Neuronal stem cell (in vitro differentiated cells): ENCODE measurements at regions not wholly inside any gene's neighbourhood (a gene's known extent, or its start where the extent isn't known, plus 50 kb on each side); places are given as distances from the start of the nearest gene placed in this dataset.

Experiments used
- DNase-seq: peaks from one replicate; pipeline ENCODE4 v3.0.0-alpha.2; 2013; ENCODE audit warnings: low spot score
- H2AFZ ChIP-seq: one replicate; pipeline ENCODE4 v1.6.1; 2013; ENCODE audit warnings: mild to moderate bottlenecking, low read length, inconsistent platforms
- H2AK5ac ChIP-seq: 2 replicates; pipeline ENCODE4 v1.6.1; 2013; ENCODE audit warnings: low read depth, mild to moderate bottlenecking, inconsistent platforms, low read length, moderate library complexity, mixed read lengths
- H2BK120ac ChIP-seq: 2 replicates; pipeline ENCODE4 v1.6.1; 2013; ENCODE audit warnings: low read depth, mild to moderate bottlenecking, inconsistent platforms, low read length, moderate library complexity, mixed read lengths
- H2BK12ac ChIP-seq: one replicate; pipeline ENCODE4 v1.6.1; 2013; ENCODE audit warnings: low read length, inconsistent platforms
- H2BK15ac ChIP-seq: 2 replicates; pipeline ENCODE4 v1.6.1; 2013; ENCODE audit warnings: mild to moderate bottlenecking, low read length, inconsistent platforms, mixed read lengths
- H2BK5ac ChIP-seq: one replicate; pipeline ENCODE4 v1.6.1; 2013; ENCODE audit warnings: inconsistent platforms, mild to moderate bottlenecking, low read length, moderate library complexity
- H3K14ac ChIP-seq: one replicate; pipeline ENCODE4 v1.6.1; 2013; ENCODE audit warnings: low read length, inconsistent platforms
- H3K18ac ChIP-seq: 2 replicates; pipeline ENCODE4 v1.6.1; 2013; ENCODE audit warnings: low read length, inconsistent platforms
- H3K23ac ChIP-seq: 2 replicates; pipeline ENCODE4 v1.6.1; 2013; ENCODE audit warnings: low read depth, mild to moderate bottlenecking, mixed read lengths, low read length, inconsistent platforms; ENCODE audit not compliant: poor library complexity
- H3K27ac ChIP-seq: replicated peaks from 3 replicates; pipeline ENCODE4 v1.5.1; 2013; ENCODE audit warnings: low read length, inconsistent platforms
- H3K27me3 ChIP-seq, 3 experiments: 2 replicates each; pipeline ENCODE4 v1.6.1; 2013; ENCODE audit warnings: low read length in 3 of 3, mild to moderate bottlenecking in 2 of 3, inconsistent platforms in 1 of 3, low read depth in 1 of 3, mixed read lengths in 1 of 3, moderate library complexity in 1 of 3; ENCODE audit not compliant: control insufficient read depth in 3 of 3, insufficient read depth in 3 of 3
- H3K36me3 ChIP-seq, 2 donors: replicated peaks in 1 of 2; 2 replicates each; pipeline ENCODE4 v1.6.1; 2013; ENCODE audit warnings: low read length in 2 of 2; ENCODE audit not compliant: control insufficient read depth in 2 of 2, insufficient read depth in 2 of 2
- H3K4ac ChIP-seq: 2 replicates; pipeline ENCODE4 v1.6.1; 2013; ENCODE audit warnings: inconsistent platforms, mild to moderate bottlenecking, low read length, moderate library complexity
- H3K4me1 ChIP-seq, 2 donors: 1 replicate in 1 of 2; 2 replicates in 1 of 2; pipeline ENCODE4 v1.6.1; 2013; ENCODE audit warnings: low read length in 2 of 2, low read depth in 1 of 2; ENCODE audit not compliant: control insufficient read depth in 2 of 2, insufficient read depth in 1 of 2
- H3K4me2 ChIP-seq: one replicate; pipeline ENCODE4 v1.6.1; 2013; ENCODE audit warnings: mild to moderate bottlenecking, low read length, inconsistent platforms; ENCODE audit not compliant: insufficient read depth, poor library complexity, severe bottlenecking
- H3K4me3 ChIP-seq, 2 donors: 2 replicates each; pipeline ENCODE4 v1.5.1; 2013; ENCODE audit warnings: low read length in 2 of 2, mild to moderate bottlenecking in 2 of 2, inconsistent platforms in 1 of 2, moderate library complexity in 1 of 2
- H3K79me1 ChIP-seq: one replicate; pipeline ENCODE4 v1.6.1; 2013; ENCODE audit warnings: low read depth, mild to moderate bottlenecking, inconsistent platforms, low read length, moderate library complexity
- H3K9ac ChIP-seq: one replicate; pipeline ENCODE4 v1.6.1; 2013; ENCODE audit warnings: mild to moderate bottlenecking, low read depth, low read length, inconsistent platforms; ENCODE audit not compliant: poor library complexity
- H3K9me3 ChIP-seq, 2 donors: replicated peaks in 1 of 2; 2 replicates each; pipeline versions ENCODE3 to v1.6.1; 2013; ENCODE audit warnings: low read length in 2 of 2, mild to moderate bottlenecking in 2 of 2, inconsistent platforms in 1 of 2, low read depth in 1 of 2, mixed read lengths in 1 of 2, moderate library complexity in 1 of 2; ENCODE audit not compliant: control insufficient read depth in 2 of 2, insufficient read depth in 1 of 2
- H4K8ac ChIP-seq: one replicate; pipeline ENCODE4 v1.6.1; 2013; ENCODE audit warnings: low read depth, mild to moderate bottlenecking, inconsistent platforms, low read length, moderate library complexity
- H4K91ac ChIP-seq: one replicate; pipeline ENCODE4 v1.6.1; 2013; ENCODE audit warnings: low read length, low read depth, mild to moderate bottlenecking, inconsistent platforms; ENCODE audit not compliant: poor library complexity
- WGBS, 2 donors: extraction: QIAGEN DNeasy Blood & Tissue Kit; methylation state at CpG; one replicate each; pipeline ENCODE4 v1.1.7; 2013; ENCODE audit warnings: missing lambda C conversion rate in 2 of 2, mixed read lengths in 1 of 2; ENCODE audit not compliant: insufficient read length in 2 of 2, insufficient replicate concordance in 1 of 2; ENCODE audit errors: extremely low coverage in 2 of 2; 5-methylcytosine and 5-hydroxymethylcytosine counted together

GRCh38 chr4:141891260-141892120 lies 255.1 kb downstream of the IL15 start:
- Histone ChIP-seq H3K4me1 (no peaks in the 10 kb centered on the region), H3K14ac (no peak overlapping the region), H3K9me3 (no peaks in the 10 kb centered on the region), H2BK15ac (no peak overlapping the region), H3K27me3 (no peaks in the 10 kb centered on the region), H2BK120ac (no peak overlapping the region), H3K27ac (no peak overlapping the region), H3K36me3 (no peaks in the 10 kb centered on the region), H2AK5ac (no peak overlapping the region), H3K4me3 (no peak overlapping the region), H2BK5ac (no peak overlapping the region), H2AFZ (no peak overlapping the region), H3K4ac (no peak overlapping the region), H3K18ac (no peak overlapping the region), H4K91ac (no peak overlapping the region), H3K23ac (no peak overlapping the region), H3K79me1 (no peaks in the 10 kb centered on the region), H4K8ac (no peak overlapping the region), H2BK12ac (no peak overlapping the region), H3K9ac (no peak overlapping the region), H3K4me2 (no peak overlapping the region)
- no peak for DNase-seq
- WGBS, 2 donors, result no CpG with 5 or more reads among the region's 7 CpGs

GRCh38 chr4:141896687-141897086 lies 260.3 kb downstream of the IL15 start:
- Histone ChIP-seq H3K4me1 (no peaks in the 10 kb centered on the region), H3K27me3 (no peaks in the 10 kb centered on the region), H2BK5ac (no peak overlapping the region), H2BK15ac (no peak overlapping the region), H3K14ac (no peak overlapping the region), H3K27ac (no peak overlapping the region), H2AFZ (no peak overlapping the region), H3K36me3 (no peaks in the 10 kb centered on the region), H2BK12ac (no peak overlapping the region), H3K79me1 (no peaks in the 10 kb centered on the region), H3K4ac (no peak overlapping the region), H3K23ac (no peak overlapping the region), H3K9me3 (no peaks in the 10 kb centered on the region), H3K4me2 (no peak overlapping the region), H4K91ac (no peak overlapping the region), H3K18ac (no peak overlapping the region), H3K9ac (no peak overlapping the region), H3K4me3 (no peak overlapping the region), H2AK5ac (no peak overlapping the region), H2BK120ac (no peak overlapping the region), H4K8ac (no peak overlapping the region)
- no CpG with 5 or more reads among the region's 3 CpGs for WGBS, 2 donors
- no peak for DNase-seq

- Histone ChIP-seq H3K4me2 (no peak overlapping the region), H2BK12ac (no peak overlapping the region), H3K4me1 (no peaks in the 10 kb centered on the region), H3K27ac (no peak overlapping the region), H3K4ac (no peak overlapping the region), H2BK15ac (no peak overlapping the region), H2AK5ac (no peak overlapping the region), H2BK120ac (no peak overlapping the region), H3K9ac (no peak overlapping the region), H2BK5ac (no peak overlapping the region), H3K9me3 (no peaks in the 10 kb centered on the region), H2AFZ (no peak overlapping the region), H4K91ac (no peak overlapping the region), H3K23ac (no peak overlapping the region), H3K14ac (no peak overlapping the region), H3K18ac (no peak overlapping the region), H3K27me3 (no peaks in the 10 kb centered on the region), H3K79me1 (no peaks in the 10 kb centered on the region), H3K36me3 (no peaks in the 10 kb centered on the region), H4K8ac (no peak overlapping the region), H3K4me3 (no peak overlapping the region)
- DNase-seq, result no peak
- WGBS, 2 donors, result no CpG with 5 or more reads among the region's 2 CpGs
These were observed 262.0 kb downstream of the IL15 start for GRCh38 chr4:141898346-141898745.

GRCh38 chr4:141899103-141899502 lies 262.7 kb downstream of the IL15 start:
- no peak overlapping the region for H3K4ac ChIP-seq
- H3K79me1 ChIP-seq, result no peaks in the 10 kb centered on the region
- H2AK5ac ChIP-seq, result no peak overlapping the region
- no peak overlapping the region for H2BK12ac ChIP-seq
- H2BK120ac ChIP-seq, result no peak overlapping the region
- DNase-seq, result no peak
- H3K9me3 ChIP-seq, result no peaks in the 10 kb centered on the region
- H3K36me3 ChIP-seq, result no peaks in the 10 kb centered on the region
- H2BK5ac ChIP-seq, result no peak overlapping the region
- H3K23ac ChIP-seq, result no peak overlapping the region
- no peak overlapping the region for H3K27ac ChIP-seq
- no peak overlapping the region for H2BK15ac ChIP-seq
- H3K9ac ChIP-seq, result no peak overlapping the region
- H3K18ac ChIP-seq, result no peak overlapping the region
- H3K4me1 ChIP-seq, result no peaks in the 10 kb centered on the region
- no peak overlapping the region for H2AFZ ChIP-seq
- no peak overlapping the region for H3K4me3 ChIP-seq
- H4K8ac ChIP-seq, result no peak overlapping the region
- no CpG with 5 or more reads among the region's 1 CpG for WGBS, 2 donors
- no peaks in the 10 kb centered on the region for H3K27me3 ChIP-seq
- H3K4me2 ChIP-seq, result no peak overlapping the region
- no peak overlapping the region for H3K14ac ChIP-seq
- H4K91ac ChIP-seq, result no peak overlapping the region
